ENCODE measurements at regions not wholly inside any gene's neighbourhood (a gene's known extent, or its start where the extent isn't known, plus 50 kb on each side); places are given as distances from the start of the nearest gene placed in this dataset.

GRCh38 chr2:8630676-8631464, 51.0 kb upstream of the ID2 start:
- Histone ChIP-seq H3K27me3 (ENCODE audit: low read depth, low read length) (no peaks in the 10 kb centered on the region), H3K4me1 (ENCODE audit: control insufficient read depth in 1 of 2, insufficient read depth in 2 of 2, low read length in 2 of 2) (peaks cover 0 to 1% of the 10 kb centered on the region in 2 donors)

GRCh38 chr2:8631465-8632005, 50.3 kb upstream of the ID2 start:
- Histone ChIP-seq H3K9me3 (ENCODE audit: control insufficient read depth in 1 of 2, low read length in 2 of 2) (no peaks in the 10 kb centered on the region), H3K4me3 (ENCODE audit: low read depth in 1 of 2, low read length in 2 of 2) (no peak overlapping the region), H3K27ac (ENCODE audit: low read length) (no peak overlapping the region), H3K27me3 (ENCODE audit: low read depth, low read length) (no peaks in the 10 kb centered on the region), H3K36me3 (ENCODE audit: control insufficient read depth in 1 of 2, insufficient read depth in 2 of 2, low read length in 2 of 2) (no peaks in the 10 kb centered on the region), H3K4me1 (ENCODE audit: control insufficient read depth in 1 of 2, insufficient read depth in 2 of 2, low read length in 2 of 2) (peaks cover 0 to 8% of the 10 kb centered on the region in 2 donors)

More at GRCh38 chr2:8630676-8631464, 51.0 kb upstream of the ID2 start:
- Histone ChIP-seq H3K36me3 (ENCODE audit: control insufficient read depth in 1 of 2, insufficient read depth in 2 of 2, low read length in 2 of 2) (no peaks in the 10 kb centered on the region), H3K4me3 (ENCODE audit: low read depth in 1 of 2, low read length in 2 of 2) (no peak overlapping the region), H3K27ac (ENCODE audit: low read length) (no peak overlapping the region), H3K9me3 (ENCODE audit: control insufficient read depth in 1 of 2, low read length in 2 of 2) (no peaks in the 10 kb centered on the region)

Measured in muscle layer of duodenum (tissue), 2 donors.